ENCODE measurements at regions not wholly inside any gene's neighbourhood (a gene's known extent, or its start where the extent isn't known, plus 50 kb on each side); places are given as distances from the start of the nearest gene placed in this dataset.
"Not testable (repeated sequence)": the region's sequence is repeated elsewhere in the genome, so short reads cannot be mapped to it uniquely, and the experiment has no call there.

GRCh38 chr15:23913081-23913480 lies 226.0 kb upstream of the NDN start:
- no peak for DNase-seq (ENCODE audit: low read depth in 2 of 3, low spot score in 2 of 3)

DNA sequence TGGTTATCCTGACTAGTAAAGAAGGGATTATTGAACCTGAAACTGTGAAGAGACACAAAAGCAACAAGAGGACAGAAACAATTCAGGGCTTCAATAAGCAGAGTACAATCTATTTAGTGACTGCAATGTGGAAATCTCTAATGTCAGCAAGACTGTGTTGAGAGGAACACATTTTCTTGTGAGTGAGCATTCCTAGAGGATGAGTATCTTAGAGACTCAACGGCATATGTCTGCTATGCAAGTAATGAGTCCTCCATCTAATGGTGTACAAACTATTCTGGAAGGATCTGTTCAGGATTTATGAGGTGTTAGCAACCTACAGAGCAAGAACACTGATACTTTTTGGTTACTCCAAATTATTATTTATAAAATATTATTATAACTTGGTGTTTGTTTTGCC lies 226.5 kb upstream of the NDN start:
- no peak for DNase-seq (ENCODE audit: low read depth in 2 of 3, low spot score in 2 of 3)

- DNase-seq (ENCODE audit: low read depth in 2 of 3, low spot score in 2 of 3): no peak
Measured at GRCh38 chr15:23924686-23925085, 237.6 kb upstream of the NDN start.

- DNase-seq (ENCODE audit: low read depth in 2 of 3, low spot score in 2 of 3): no peak
Measured at GRCh38 chr15:23954931-23955330, 267.8 kb upstream of the NDN start.

DNA sequence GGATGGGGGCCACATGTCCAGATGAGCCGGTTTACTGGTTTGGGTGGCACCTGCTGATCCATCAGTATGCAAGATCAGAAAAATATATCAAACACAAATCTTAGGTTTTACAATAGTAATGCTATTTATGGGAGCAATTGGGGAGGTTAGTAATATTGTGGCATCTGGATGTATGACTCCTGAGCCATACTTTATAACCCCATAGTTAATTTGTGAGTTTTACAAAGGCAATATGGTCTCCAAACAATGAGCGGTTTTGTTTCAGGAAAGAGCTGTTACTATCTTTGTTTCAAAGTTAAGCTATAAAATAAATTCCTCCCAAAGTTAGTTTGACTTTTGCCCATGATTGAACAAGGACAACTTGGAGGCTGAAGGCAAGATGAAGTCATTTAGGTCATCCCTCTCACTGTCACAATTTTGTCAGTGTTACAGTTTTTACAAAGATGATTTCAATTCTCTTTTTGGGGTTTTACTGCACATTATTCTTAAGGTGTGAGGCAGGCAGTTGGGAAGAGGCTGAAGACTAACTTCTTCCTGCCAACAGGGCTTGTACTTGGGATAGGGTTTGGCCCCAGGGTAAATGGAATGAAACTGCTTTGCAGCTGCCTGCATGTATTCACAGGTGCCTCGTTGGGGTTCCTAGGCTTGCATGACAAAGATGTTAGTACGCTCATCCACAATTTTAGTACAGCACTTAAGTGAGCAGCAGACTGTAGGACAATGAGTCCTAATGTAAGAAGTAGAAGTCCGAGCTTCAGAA lies 296.6 kb upstream of the NDN start:
- DNase-seq (ENCODE audit: low read depth in 2 of 3, low spot score in 2 of 3): no peak

DNA sequence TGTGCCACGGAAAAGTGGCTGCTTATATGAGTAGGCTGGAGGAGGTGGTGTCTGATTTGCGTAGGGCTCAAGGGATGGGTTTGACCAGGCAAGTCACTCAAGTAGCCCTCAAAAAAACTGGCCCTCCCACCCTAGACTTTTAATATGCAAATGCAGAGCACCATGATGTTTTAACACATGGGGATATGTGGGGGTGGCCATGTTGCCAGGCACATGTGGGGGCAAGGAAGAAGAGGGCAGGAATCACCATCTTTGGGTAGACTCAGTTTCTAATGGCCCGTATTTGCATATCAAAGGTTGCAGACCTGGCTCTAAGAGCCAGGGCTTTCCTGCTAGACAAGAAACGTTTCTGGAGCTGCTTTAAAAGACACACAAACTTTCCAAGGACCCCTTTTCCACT lies 307.2 kb upstream of the NDN start:
- DNase-seq (ENCODE audit: low read depth in 2 of 3, low spot score in 2 of 3): no peak

GRCh38 chr15:23998056-23998455 lies 311.0 kb upstream of the NDN start:
- DNase-seq (ENCODE audit: low read depth in 2 of 3, low spot score in 2 of 3): no peak

DNA sequence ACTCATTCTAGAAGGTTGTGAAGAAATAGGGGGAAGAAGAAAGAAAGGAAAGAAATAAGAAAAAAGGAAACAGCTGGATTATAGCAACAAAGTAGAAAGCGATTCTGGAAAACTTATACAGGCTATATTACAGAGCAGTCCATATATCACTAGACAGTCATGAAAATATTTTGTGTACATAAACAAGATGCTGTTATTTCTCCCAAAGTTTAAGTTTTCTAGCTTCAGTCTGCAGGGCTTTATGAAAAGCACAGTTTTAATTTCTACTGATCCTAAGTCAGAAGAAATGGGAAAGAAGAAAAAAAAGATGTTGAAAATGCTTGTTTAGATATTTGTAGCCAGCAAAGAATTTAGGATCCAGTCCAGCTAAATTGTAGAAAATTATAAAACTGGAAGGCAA lies 321.4 kb upstream of the NDN start:
- DNase-seq (ENCODE audit: low read depth in 2 of 3, low spot score in 2 of 3): no peak

GRCh38 chr15:24017470-24017869 lies 330.4 kb upstream of the NDN start:
- no peak for DNase-seq (ENCODE audit: low read depth in 2 of 3, low spot score in 2 of 3)

DNA sequence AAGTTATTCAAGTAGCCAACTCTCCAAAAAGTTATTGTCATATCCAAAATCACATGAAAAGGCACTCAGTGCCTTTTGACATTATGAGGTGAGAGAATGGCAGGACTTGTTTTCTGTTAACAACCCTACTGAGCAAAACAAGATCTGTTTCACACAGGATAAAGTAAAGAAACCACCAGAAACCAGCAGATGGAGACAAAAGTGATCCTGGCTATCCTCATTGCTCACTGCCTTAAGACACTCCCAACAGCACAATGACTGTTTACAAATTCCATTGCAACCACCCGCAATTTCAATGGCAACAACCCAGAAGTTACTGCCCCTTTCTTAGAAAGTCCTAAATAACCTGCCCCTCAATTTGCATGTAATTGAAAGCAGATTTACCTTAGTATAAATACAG lies 352.6 kb upstream of the NDN start:
- no peak for DNase-seq (ENCODE audit: low read depth in 2 of 3, low spot score in 2 of 3)

GRCh38 chr15:24054547-24055245 lies 367.6 kb upstream of the NDN start:
- no peak for DNase-seq (ENCODE audit: low read depth in 2 of 3, low spot score in 2 of 3)

DNA sequence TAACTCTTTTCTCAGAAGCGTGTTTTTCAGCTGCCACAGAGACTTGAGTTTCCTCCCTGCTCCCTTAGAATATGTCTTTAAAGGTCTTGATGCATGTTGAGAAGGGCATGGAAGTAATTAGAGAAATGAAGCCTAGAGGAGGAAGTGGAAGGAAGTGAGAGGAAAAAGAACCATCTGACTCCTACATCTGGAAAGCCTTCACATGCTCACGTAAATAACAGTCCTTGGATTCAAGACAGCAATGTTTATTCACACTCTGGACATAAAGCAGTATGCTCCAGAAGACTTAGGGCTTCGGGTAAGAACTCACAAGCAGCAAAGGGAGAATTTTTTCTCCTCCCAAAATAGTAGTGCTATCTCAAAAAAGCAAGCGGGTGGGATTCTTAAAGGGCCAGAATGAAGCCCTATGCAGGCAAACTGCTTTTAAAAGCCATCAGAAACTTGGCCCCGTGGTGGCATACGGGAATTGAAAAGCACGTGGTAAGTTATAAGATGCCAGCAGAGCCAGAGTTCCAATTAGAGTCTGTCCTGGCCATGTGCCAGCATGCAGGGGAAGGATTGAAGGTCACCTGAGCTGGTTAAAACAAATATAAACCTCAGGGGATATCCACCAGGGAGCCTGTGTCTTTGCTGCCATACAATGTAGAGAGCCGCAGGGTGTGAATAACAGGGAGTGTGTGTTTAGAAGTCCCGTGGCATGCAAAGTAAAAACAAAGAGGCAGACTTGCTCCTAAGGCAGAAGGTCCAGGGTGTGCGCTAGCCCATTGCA lies 380.8 kb upstream of the NDN start:
- no peak for DNase-seq (ENCODE audit: low read depth in 2 of 3, low spot score in 2 of 3)

DNA sequence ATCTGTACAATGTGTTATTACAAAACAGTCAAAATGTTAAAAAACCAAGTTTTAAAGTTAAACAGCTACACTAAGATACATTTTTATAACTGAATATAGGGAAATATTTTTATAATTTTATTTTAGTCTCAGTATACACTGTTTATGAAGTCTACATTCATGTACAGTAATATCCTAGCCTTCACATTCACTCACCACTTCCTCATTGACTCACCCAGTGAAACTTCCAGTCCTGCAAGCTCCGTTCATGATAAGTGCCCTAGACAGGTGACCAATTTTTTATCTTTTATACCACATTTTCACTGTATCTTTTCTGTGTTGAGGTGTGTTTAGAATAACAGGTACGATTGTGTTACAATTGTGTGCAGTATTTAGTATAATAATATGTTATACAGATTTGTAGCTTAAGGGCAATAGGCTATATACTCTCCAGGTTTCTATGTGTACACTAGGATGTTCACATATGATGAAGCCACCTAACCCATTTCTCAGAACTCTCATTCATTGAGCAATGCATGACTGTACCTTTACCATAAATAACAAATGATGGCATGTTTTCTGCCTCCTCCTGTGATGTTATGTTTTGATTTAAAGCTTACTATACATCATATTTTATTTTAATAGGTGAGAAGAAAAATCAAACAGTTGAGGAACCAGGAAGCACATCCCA lies 388.4 kb upstream of the NDN start:
- no peak for DNase-seq (ENCODE audit: low read depth in 2 of 3, low spot score in 2 of 3)

GRCh38 chr15:24076090-24076784 lies 389.1 kb upstream of the NDN start:
- no peak for DNase-seq (ENCODE audit: low read depth in 2 of 3, low spot score in 2 of 3)

- DNase-seq (ENCODE audit: low read depth in 2 of 3, low spot score in 2 of 3): no peak
Measured at GRCh38 chr15:24078310-24079029, 391.4 kb upstream of the NDN start.

DNA sequence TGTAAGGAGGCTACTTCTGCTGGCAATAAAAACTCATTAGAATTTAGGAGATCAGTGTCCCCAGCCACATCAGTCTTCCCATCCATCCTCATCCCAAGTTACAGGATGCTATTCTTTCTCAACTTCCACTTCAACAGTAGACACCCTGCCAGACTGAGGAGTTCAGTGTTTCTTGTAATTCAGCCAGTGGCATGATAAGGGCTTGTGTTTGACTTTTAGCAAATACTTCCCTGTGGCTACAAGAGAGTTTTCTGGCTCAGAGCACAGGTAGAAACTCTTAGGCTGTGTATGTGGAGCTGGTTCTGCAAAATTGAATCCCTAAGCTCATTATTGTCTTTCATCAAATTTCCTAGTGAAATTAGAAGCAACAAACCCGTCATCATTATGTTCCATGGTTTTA lies 401.8 kb upstream of the NDN start:
- not testable (repeated sequence) for DNase-seq (ENCODE audit: low read depth in 2 of 3, low spot score in 2 of 3)

GRCh38 chr15:24101503-24101902 lies 414.4 kb upstream of the NDN start:
- DNase-seq (ENCODE audit: low read depth in 2 of 3, low spot score in 2 of 3): not testable (repeated sequence)

- not testable (repeated sequence) for DNase-seq (ENCODE audit: low read depth in 2 of 3, low spot score in 2 of 3)
Measured at GRCh38 chr15:24107524-24107923, 420.4 kb upstream of the NDN start.

GRCh38 chr15:24107948-24108347 lies 420.8 kb upstream of the NDN start:
- not testable (repeated sequence) for DNase-seq (ENCODE audit: low read depth in 2 of 3, low spot score in 2 of 3)

DNA sequence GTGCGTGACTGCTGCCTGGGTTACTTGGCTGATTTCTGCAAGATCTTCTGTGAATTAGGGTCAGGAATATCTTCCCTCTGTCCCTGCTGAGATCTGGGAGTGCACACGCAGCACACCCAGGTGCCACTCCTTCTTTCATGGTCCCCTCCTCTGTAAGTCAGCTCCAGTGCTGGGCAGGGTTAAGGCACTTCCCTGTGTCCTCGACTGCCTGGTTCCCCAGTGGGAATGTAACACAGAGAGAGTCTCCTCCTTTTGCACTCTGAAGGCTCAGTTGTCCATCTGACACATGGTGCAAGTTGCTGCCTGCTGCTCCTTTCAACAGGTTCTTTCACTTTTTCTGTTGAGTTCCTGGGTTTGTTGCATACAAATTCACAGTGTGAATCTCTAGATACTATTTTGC lies 421.2 kb upstream of the NDN start:
- not testable (repeated sequence) for DNase-seq (ENCODE audit: low read depth in 2 of 3, low spot score in 2 of 3)
